GM23338 (cell line): ENCODE measurements at regions not wholly inside any gene's neighbourhood (a gene's known extent, or its start where the extent isn't known, plus 50 kb on each side); places are given as distances from the start of the nearest gene placed in this dataset.

ENCODE experiments used
- ATAC-seq: fragments of 200-7000 bp; cut with Tn5 transposase; 3 replicates; pipeline ENCODE4 v1.9.1; 2020
- DNase-seq: peaks from one replicate; pipeline ENCODE4 v3.0.0-alpha.2; 2015; ENCODE audit warnings: low spot score
- H2AFZ ChIP-seq: fragments of 200-600 bp; sonication (generic); 2 replicates; pipeline ENCODE4 v1.8.0; 2016; ENCODE audit warnings: antibody characterized with exemption, mild to moderate bottlenecking, moderate library complexity
- H3F3A ChIP-seq: fragments of 200-600 bp; sonication (generic); replicated peaks from 2 replicates; pipeline ENCODE4 v1.8.0; 2017; ENCODE audit warnings: antibody characterized with exemption, mixed run types, low read depth
- H3K27ac ChIP-seq: fragments of 200-600 bp; sonication (generic); 2 replicates; pipeline ENCODE4 v1.6.1; 2016; ENCODE audit warnings: low read depth
- H3K27me3 ChIP-seq: fragments of 200-600 bp; sonication (generic); 2 replicates; pipeline ENCODE4 v1.8.0; 2016; ENCODE audit warnings: mild to moderate bottlenecking, mixed run types, moderate library complexity; ENCODE audit not compliant: insufficient read depth
- H3K36me3 ChIP-seq: fragments of 200-600 bp; sonication (generic); 2 replicates; pipeline ENCODE4 v1.8.0; 2016; ENCODE audit warnings: mild to moderate bottlenecking; ENCODE audit not compliant: insufficient read depth
- H3K4me1 ChIP-seq: fragments of 200-600 bp; sonication (generic); 2 replicates; pipeline ENCODE4 v1.8.0; 2016; ENCODE audit warnings: mild to moderate bottlenecking, moderate library complexity; ENCODE audit not compliant: insufficient read depth
- H3K4me2 ChIP-seq: fragments of 200-600 bp; sonication (generic); 2 replicates; pipeline ENCODE4 v1.7.1; 2017; ENCODE audit warnings: mixed run types
- H3K4me3 ChIP-seq: fragments of 200-600 bp; sonication (generic); 2 replicates; pipeline ENCODE4 v1.6.1; 2016; ENCODE audit warnings: mixed run types
- H3K79me2 ChIP-seq: fragments of 200-600 bp; sonication (generic); replicated peaks from 2 replicates; pipeline ENCODE4 v1.8.0; 2017; ENCODE audit warnings: mild to moderate bottlenecking; ENCODE audit not compliant: insufficient read depth
- H3K9me2 ChIP-seq: fragments of 200-600 bp; sonication (generic); 2 replicates; pipeline ENCODE4 v1.8.0; 2017; ENCODE audit not compliant: insufficient read depth
- H4K20me1 ChIP-seq: fragments of 200-600 bp; sonication (generic); replicated peaks from 2 replicates; pipeline ENCODE4 v1.8.0; 2017; ENCODE audit warnings: mild to moderate bottlenecking; ENCODE audit not compliant: insufficient read depth
- H3K27ac Mint-ChIP-seq: 2 replicates; pipeline ENCODE4 v1.8.0; 2020; ENCODE audit warnings: inconsistent platforms, mild to moderate bottlenecking, moderate library complexity, mixed read lengths
- H3K27me3 Mint-ChIP-seq: 3 replicates; pipeline ENCODE4 v1.8.0; 2022; ENCODE audit warnings: low read depth, mild to moderate bottlenecking, moderate library complexity, mixed read lengths, inconsistent platforms; ENCODE audit not compliant: insufficient read depth, poor library complexity
- H3K36me3 Mint-ChIP-seq: 3 replicates; pipeline ENCODE4 v1.8.0; 2021; ENCODE audit warnings: low read depth, mild to moderate bottlenecking, inconsistent platforms, moderate library complexity, mixed read lengths
- H3K4me1 Mint-ChIP-seq: 3 replicates; pipeline ENCODE4 v1.8.0; 2020; ENCODE audit warnings: mild to moderate bottlenecking, inconsistent platforms, mixed read lengths
- H3K4me3 Mint-ChIP-seq: 3 replicates; pipeline ENCODE4 v1.8.0; 2021; ENCODE audit warnings: moderate library complexity, mild to moderate bottlenecking, inconsistent platforms, mixed read lengths
- H3K9me3 Mint-ChIP-seq: 3 replicates; pipeline ENCODE4 v1.8.0; 2020; ENCODE audit warnings: moderate library complexity, mild to moderate bottlenecking, inconsistent platforms, mixed read lengths
- CREB1 ChIP-seq: fragments of 250-450 bp; sonication (Bioruptor Pico); IDR thresholded peaks from 2 replicates; pipeline ENCODE4 v1.5.0; 2020; ENCODE audit warnings: low read depth, mild to moderate bottlenecking, moderate library complexity
- CTCF ChIP-seq, 2 experiments: fragments of 200-600 bp in 1 of 2; sonication (generic) in 1 of 2; conservative IDR thresholded peaks; 2 replicates each; pipeline versions ENCODE4 v1.5.1 to v1.6.1; 2016 to 2017; ENCODE audit warnings: antibody characterized with exemption in 2 of 2, low read depth in 2 of 2, mild to moderate bottlenecking in 2 of 2, moderate library complexity in 1 of 2
- ETS1 ChIP-seq: IDR thresholded peaks from 2 replicates; pipeline ENCODE4 v1.6.1; 2016; ENCODE audit warnings: antibody characterized with exemption
- EZH2 ChIP-seq: fragments of 200-600 bp; sonication (generic); IDR thresholded peaks from one replicate; pipeline ENCODE4 v1.8.0; 2017; ENCODE audit warnings: antibody characterized with exemption, mild to moderate bottlenecking, low read depth; ENCODE audit not compliant: unreplicated experiment
- EZH2phosphoT487 ChIP-seq: fragments of 200-600 bp; sonication (generic); IDR thresholded peaks from one replicate; pipeline ENCODE4 v1.8.1; 2018; ENCODE audit warnings: antibody characterized with exemption; ENCODE audit not compliant: unreplicated experiment
- JUNB ChIP-seq: IDR thresholded peaks from one replicate; pipeline ENCODE4 v1.6.1; 2016; ENCODE audit warnings: antibody characterized with exemption; ENCODE audit not compliant: unreplicated experiment
- NANOG ChIP-seq: IDR thresholded peaks from 2 replicates; pipeline ENCODE4 v1.6.1; 2016; ENCODE audit warnings: antibody characterized with exemption, borderline replicate concordance
- POLR2AphosphoS5 ChIP-seq: IDR thresholded peaks from 2 replicates; pipeline ENCODE4 v1.6.1; 2016; ENCODE audit warnings: antibody characterized with exemption, low read depth
- REST ChIP-seq: IDR thresholded peaks from one replicate; pipeline ENCODE4 v1.6.1; 2018; ENCODE audit warnings: antibody characterized with exemption; ENCODE audit not compliant: unreplicated experiment
- STAT1 ChIP-seq: IDR thresholded peaks from one replicate; pipeline ENCODE4 v1.6.1; 2016; ENCODE audit warnings: antibody characterized with exemption; ENCODE audit not compliant: unreplicated experiment
- ZNF114 ChIP-seq: fragments of 250-450 bp; sonication (Bioruptor Pico); IDR thresholded peaks from 2 replicates; pipeline ENCODE4 v1.5.0; 2020; ENCODE audit warnings: mild to moderate bottlenecking, moderate library complexity
- ZNF331 ChIP-seq: fragments of 250-450 bp; sonication (Bioruptor Pico); IDR thresholded peaks from 2 replicates; pipeline ENCODE4 v1.5.0; 2020; ENCODE audit warnings: low read depth, mild to moderate bottlenecking, moderate library complexity
- ZNF462 ChIP-seq: fragments of 250-450 bp; sonication (Bioruptor Pico); IDR thresholded peaks from 2 replicates; pipeline ENCODE4 v1.5.0; 2020; ENCODE audit warnings: mild to moderate bottlenecking, moderate library complexity

- H3K9me2 ChIP-seq = no peaks in the 10 kb centered on the region
- H3K4me3 Mint-ChIP-seq = no peak overlapping the region
- no peaks in the 10 kb centered on the region for H3K4me1 ChIP-seq
- H3K27me3 ChIP-seq = no peaks in the 10 kb centered on the region
- DNase-seq = no peak
- H3K9me3 Mint-ChIP-seq = no peaks in the 10 kb centered on the region; the same call in 2 of the 3 replicates
- no peaks in the 10 kb centered on the region for H3K4me1 Mint-ChIP-seq
- ATAC-seq = no peak
- H3K4me3 ChIP-seq = no peak overlapping the region
- H2AFZ ChIP-seq = no peak overlapping the region
- H3K27ac ChIP-seq = no peak overlapping the region
- H3K27ac Mint-ChIP-seq = no peak overlapping the region
- H3K27me3 Mint-ChIP-seq = no peaks in the 10 kb centered on the region
- H3K4me2 ChIP-seq = no peak overlapping the region
- no peaks in the 10 kb centered on the region for H4K20me1 ChIP-seq
- no peaks in the 10 kb centered on the region for H3K36me3 Mint-ChIP-seq
- TF ChIP-seq ZNF462 (no peak), ZNF331 (no peak), CTCF (conservative IDR thresholded peaks at IDR 0.05; ENCODE audit: low read depth in 2 of 2) (no peak; a peak in 1 of 4 replicates), STAT1 (no peak), REST (no peak), ZNF114 (CRISPR knock-in tag) (no peak), ETS1 (no peak), EZH2 (no peak), EZH2phosphoT487 (no peak), CREB1 (CRISPR knock-in tag) (no peak), NANOG (no peak), POLR2AphosphoS5 (no peak), JUNB (no peak)
- no peaks in the 10 kb centered on the region for H3F3A ChIP-seq
- H3K36me3 ChIP-seq = no peaks in the 10 kb centered on the region
- H3K79me2 ChIP-seq = no peaks in the 10 kb centered on the region
Observed at GRCh38 chr5:63822614-63823013, 139.6 kb downstream of the HTR1A start.
